ENCODE measurements at regions not wholly inside any gene's neighbourhood (a gene's known extent, or its start where the extent isn't known, plus 50 kb on each side); places are given as distances from the start of the nearest gene placed in this dataset.

GRCh38 chr6:126540161-126540560 is 200.2 kb downstream of the CENPW start:
- H3K27me3 ChIP-seq (ENCODE audit: insufficient read depth, low read depth), result no peaks in the 10 kb centered on the region
- peaks cover 15% of the 10 kb centered on the region for H3F3A ChIP-seq (ENCODE audit: insufficient read depth, low read depth)
- H3K36me3 ChIP-seq (ENCODE audit: low read depth), result no peaks in the 10 kb centered on the region
- H2AFZ ChIP-seq, result no peak overlapping the region
- H3K4me1 ChIP-seq (replicated peaks; ENCODE audit: insufficient read depth), result peaks cover 28% of the 10 kb centered on the region
- POLR2A ChIA-PET (ENCODE audit: unreplicated experiment), result no interaction called here
- no peaks in the 10 kb centered on the region for H3K79me2 ChIP-seq (ENCODE audit: low read depth)
- DNase-seq, result no peak
- H3K4me2 ChIP-seq, result no peak overlapping the region
- H3K4me3 ChIP-seq, result no peak overlapping the region
- intact Hi-C loops (cut with micrococcal nuclease; ENCODE audit: unreplicated experiment), result no loop called here
- no peaks in the 10 kb centered on the region; the same call in 1 of the 2 replicates for H3K9me3 ChIP-seq (ENCODE audit: insufficient read depth, low read depth)
- TF ChIP-seq EZH2 (IDR thresholded peaks at IDR 0.05; ENCODE audit: low read depth) (no peak), CTCF (conservative IDR thresholded peaks at IDR 0.05) (no peak)
- no peaks in the 10 kb centered on the region for H3K9me2 ChIP-seq (ENCODE audit: insufficient read depth)
- no TSS peak for BruUV-seq (replicated peaks)
- no peak overlapping the region for H3K27ac ChIP-seq
- CTCF ChIA-PET, result no interaction called here
- no peaks in the 10 kb centered on the region for H4K20me1 ChIP-seq (ENCODE audit: insufficient read depth)

- Histone ChIP-seq H3K9me3 (ENCODE audit: insufficient read depth, low read depth) (no peaks in the 10 kb centered on the region; the same call in 1 of the 2 replicates), H4K20me1 (ENCODE audit: insufficient read depth) (no peaks in the 10 kb centered on the region), H3F3A (ENCODE audit: insufficient read depth, low read depth) (peaks cover 15% of the 10 kb centered on the region), H3K36me3 (ENCODE audit: low read depth) (no peaks in the 10 kb centered on the region), H3K4me1 (replicated peaks; ENCODE audit: insufficient read depth) (peaks cover 28% of the 10 kb centered on the region), H2AFZ (peak overlapping the region; percentile 10; the same call in 1 of the 2 replicates), H3K27me3 (ENCODE audit: insufficient read depth, low read depth) (no peaks in the 10 kb centered on the region), H3K79me2 (ENCODE audit: low read depth) (no peaks in the 10 kb centered on the region), H3K27ac (peak overlapping the region; percentile 38), H3K9me2 (ENCODE audit: insufficient read depth) (no peaks in the 10 kb centered on the region), H3K4me2 (peak overlapping the region; percentile 16), H3K4me3 (no peak overlapping the region)
- CTCF ChIA-PET, result no interaction called here
- BruUV-seq (replicated peaks), result no TSS peak
- TF ChIP-seq EZH2 (IDR thresholded peaks at IDR 0.05; ENCODE audit: low read depth) (no peak), CTCF (conservative IDR thresholded peaks at IDR 0.05) (no peak)
- DNase-seq, result peak in 1 of 2 experiments; percentile 61
- intact Hi-C loops (cut with micrococcal nuclease; ENCODE audit: unreplicated experiment), result no loop called here
- POLR2A ChIA-PET (ENCODE audit: unreplicated experiment), result no interaction called here
Measured at GRCh38 chr6:126541806-126542491, 202.0 kb downstream of the CENPW start.

- H3K79me2 ChIP-seq (ENCODE audit: low read depth), result no peaks in the 10 kb centered on the region
- H3K36me3 ChIP-seq (ENCODE audit: low read depth), result no peaks in the 10 kb centered on the region
- CTCF ChIA-PET, result no interaction called here
- no peaks in the 10 kb centered on the region for H3K9me2 ChIP-seq (ENCODE audit: insufficient read depth)
- H3K4me3 ChIP-seq, result no peak overlapping the region
- peaks cover 11% of the 10 kb centered on the region; the same call in 1 of the 2 replicates for H3F3A ChIP-seq (ENCODE audit: insufficient read depth, low read depth)
- no peak overlapping the region for H2AFZ ChIP-seq
- intact Hi-C loops (cut with micrococcal nuclease; ENCODE audit: unreplicated experiment), result no loop called here
- POLR2A ChIA-PET (ENCODE audit: unreplicated experiment), result interaction anchor here (0.7 kb wide), 1 partner anchor 64 kb away, joined by 3 read pairs; no protein-coding TSS in a partner anchor
- no TSS peak for BruUV-seq (replicated peaks)
- peak in 1 of 2 experiments; percentile 45 for DNase-seq
- H3K27me3 ChIP-seq (ENCODE audit: insufficient read depth, low read depth), result no peaks in the 10 kb centered on the region
- H3K4me1 ChIP-seq (replicated peaks; ENCODE audit: insufficient read depth), result peaks cover 13% of the 10 kb centered on the region
- no peak overlapping the region for H3K27ac ChIP-seq
- no peaks in the 10 kb centered on the region; the same call in 1 of the 2 replicates for H3K9me3 ChIP-seq (ENCODE audit: insufficient read depth, low read depth)
- no peak overlapping the region for H3K4me2 ChIP-seq
- H4K20me1 ChIP-seq (ENCODE audit: insufficient read depth), result no peaks in the 10 kb centered on the region
- no peak for TF ChIP-seq EZH2 (IDR thresholded peaks at IDR 0.05; ENCODE audit: low read depth)
- TF ChIP-seq CTCF (conservative IDR thresholded peaks at IDR 0.05), result no peak
Measured at GRCh38 chr6:126546541-126547120, 206.7 kb downstream of the CENPW start.

Data from PC-9 (cell line).